ENCODE measurements at regions not wholly inside any gene's neighbourhood (a gene's known extent, or its start where the extent isn't known, plus 50 kb on each side); places are given as distances from the start of the nearest gene placed in this dataset.

DNA sequence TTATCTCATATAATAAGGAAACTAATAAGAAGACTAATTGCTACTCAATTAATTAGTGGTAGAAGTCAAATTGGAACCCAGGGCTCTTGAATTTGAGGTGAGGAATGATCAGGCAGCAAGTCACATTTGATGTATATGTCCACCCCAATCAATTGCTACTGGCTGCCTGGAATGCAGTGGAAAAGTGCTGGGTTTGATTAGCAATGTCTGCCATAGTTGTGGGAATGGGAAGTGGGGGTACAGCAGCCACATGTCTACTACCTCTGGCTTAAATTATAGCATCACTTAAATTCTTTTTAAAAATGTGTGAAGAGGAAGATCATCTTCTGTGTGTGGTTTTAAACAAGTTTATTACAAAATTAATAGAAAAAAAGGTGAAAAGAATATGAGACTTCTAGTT is 50.8 kb upstream of the NAV2 start:
- DNase-seq, result no peak

DNA sequence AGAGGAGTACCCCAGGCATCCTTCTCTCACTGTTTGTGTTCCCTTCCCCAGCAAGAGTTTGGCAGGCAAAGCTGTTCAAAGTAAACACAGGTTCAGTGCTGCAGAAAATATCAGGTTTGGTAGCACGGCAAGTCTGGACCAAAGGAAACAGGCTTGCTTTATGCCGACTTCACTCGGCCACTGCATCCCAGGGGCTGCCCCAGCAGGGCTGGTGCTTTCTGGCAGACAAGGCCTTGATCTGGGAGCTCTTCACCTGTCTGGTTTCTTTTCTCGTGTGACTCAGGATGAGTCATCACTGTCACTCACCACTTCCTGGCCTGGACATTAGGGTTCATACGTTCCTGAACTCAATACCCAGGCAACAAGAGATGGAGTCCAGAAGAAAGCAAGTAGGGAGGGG is 52.6 kb upstream of the NAV2 start:
- DNase-seq, result no peak

GRCh38 chr11:19659529-19659928 is 53.1 kb upstream of the NAV2 start:
- no peak for DNase-seq

DNA sequence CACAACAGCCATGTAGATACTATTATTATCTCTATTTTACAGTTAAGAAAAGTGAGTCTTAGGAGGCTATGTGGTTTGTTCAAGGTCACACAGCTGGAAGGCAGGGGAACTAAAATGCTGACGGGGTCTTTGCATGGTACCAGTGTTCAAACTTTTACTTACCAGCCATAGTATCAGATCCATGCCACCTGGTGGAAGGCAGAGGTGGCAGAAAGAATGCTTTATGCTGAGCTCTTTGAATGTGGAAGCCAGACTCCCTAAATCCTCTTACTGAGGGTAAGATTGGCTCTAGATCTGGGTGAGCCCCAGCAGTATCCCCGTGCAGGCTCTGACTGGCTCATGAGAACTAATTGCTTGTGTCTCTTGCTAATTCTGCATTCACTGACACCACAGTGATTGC is 54.3 kb upstream of the NAV2 start:
- DNase-seq, result no peak

DNA sequence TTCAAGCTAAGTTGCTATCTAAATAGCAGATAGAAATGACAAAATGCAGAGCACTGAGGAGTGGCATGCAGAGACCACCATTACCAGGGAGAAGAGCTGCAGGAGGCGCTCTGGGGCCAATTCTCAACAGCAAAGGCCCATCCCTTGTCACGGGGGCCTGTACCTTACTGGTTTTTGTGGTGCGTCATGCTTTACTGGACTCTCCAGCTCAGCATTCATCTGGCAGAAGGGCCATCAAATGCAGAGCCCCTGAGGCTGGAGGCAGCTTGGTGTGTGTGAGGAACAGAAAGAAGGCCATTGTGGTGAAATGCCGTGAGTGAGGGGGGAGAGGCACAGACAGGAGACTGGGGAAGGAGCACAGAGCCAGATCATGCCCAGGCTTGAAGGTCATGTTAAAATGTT is 56.5 kb upstream of the NAV2 start:
- no peak for DNase-seq

DNA sequence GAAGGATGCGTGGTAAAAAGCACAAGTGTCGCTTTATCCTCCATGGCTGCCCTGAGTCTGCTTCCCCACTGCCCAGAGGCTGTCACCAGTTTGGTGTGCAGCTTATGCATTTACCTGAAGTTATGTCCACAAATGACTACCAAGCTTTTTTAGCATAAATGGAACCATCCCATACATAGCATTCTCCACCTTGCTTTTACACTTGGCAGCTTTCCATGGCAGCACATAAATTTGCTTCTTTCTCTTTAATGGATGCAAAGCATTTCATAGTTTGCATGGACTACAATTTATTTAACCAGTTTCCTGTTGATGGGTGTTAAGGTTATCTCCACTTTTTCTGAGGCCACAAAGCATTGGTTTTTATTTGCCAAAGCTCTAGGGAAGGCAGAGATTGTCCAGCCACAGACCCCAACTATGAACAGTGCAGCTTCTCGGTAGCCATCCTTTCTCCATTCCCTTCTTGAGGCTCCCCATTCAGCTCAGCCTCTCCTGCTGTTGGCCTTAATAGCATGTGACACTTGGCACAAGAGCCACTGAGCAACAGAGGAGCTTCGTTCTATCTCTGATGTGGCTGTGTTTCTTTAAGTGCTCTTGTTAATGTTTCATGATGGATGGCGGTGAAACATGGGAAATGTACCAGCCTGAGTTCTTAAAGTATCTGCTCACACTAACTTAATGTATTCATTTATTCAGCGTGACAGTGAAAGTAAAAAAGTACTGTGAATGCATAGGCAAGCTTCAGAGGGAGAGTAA is 59.8 kb upstream of the NAV2 start:
- no peak for DNase-seq

GRCh38 chr11:19651653-19652052 is 61.0 kb upstream of the NAV2 start:
- no peak for DNase-seq

GRCh38 chr11:19651028-19651427 is 61.6 kb upstream of the NAV2 start:
- no peak for DNase-seq

- no peak for DNase-seq
Observed at GRCh38 chr11:19650467-19650866, 62.2 kb upstream of the NAV2 start.

DNA sequence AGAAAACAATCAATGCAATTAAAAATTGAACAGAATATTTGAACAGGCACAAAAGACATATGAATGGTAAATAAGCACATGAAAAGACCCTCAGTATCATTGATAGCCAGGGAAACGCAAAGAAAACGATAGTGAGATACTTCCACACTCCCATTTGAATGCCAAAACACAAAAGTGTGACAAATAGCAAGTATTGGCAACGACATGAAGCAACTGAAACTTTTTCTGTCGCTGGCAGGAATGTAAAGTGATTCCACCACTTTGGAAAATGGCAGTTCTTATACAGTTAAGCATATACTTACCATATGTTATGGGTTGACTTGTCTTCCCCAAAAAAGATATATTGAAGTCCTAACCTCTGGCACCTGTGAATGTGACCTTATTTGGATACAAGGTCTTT is 62.9 kb upstream of the NAV2 start:
- no peak for DNase-seq

DNA sequence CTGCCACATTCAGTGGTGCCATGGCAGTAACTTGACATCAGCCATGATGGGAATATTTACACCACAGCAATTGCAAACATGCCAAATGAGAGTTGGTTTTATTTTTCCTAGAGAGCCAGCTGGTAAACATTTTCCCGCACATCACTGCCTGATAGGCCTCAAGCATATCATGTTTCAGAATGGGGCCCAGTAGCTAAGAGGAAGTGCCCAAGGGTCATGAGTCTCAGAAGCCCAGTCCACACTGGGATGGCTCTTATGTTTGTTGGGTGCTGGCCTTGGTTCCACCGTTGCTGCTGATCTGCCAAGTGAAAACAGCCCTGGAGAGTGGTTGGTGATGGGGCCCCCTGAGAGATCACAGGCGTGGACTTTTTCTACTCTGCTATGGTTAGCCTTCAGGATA is 64.3 kb upstream of the NAV2 start:
- no peak for DNase-seq

- DNase-seq, result no peak
Observed at GRCh38 chr11:19647816-19648215, 64.8 kb upstream of the NAV2 start.

DNA sequence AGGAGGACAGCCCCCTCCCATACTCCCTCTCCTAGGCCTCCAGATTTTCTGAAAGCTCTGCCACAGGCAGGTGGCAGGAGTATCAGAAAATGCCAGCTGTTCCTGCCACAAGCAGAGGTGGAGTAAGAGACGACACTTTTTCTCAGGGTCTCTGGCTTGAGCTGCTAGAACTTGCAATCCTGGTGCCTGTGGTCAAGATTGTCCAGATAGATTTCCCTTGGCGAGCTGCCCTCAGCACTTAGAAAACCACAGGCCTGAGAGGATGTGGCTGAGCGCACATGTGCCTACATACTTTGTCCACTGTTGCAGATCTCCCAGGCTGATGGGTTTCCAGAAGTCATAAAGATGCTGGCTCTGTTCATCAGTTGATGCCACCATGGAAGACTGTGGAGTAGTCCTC is 65.7 kb upstream of the NAV2 start:
- no peak for DNase-seq

DNA sequence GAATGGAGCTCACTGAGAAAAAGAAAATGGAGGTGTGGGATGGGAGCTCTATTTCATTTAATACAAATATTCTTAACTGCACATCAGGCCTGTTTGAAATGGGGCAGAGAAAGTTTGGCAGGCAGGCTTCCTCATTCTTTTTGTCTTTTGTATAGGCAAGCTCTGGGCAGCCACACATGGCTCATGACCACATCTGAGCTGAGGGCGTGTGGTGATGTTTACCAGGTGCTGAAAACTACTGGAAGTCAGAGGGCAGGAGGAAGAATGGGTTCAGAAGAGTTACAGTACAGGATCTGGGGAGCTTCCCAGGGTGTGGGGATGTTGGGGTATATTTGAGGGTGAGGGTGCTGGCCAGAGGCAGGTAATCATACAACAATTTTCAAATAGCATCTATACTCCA is 66.3 kb upstream of the NAV2 start:
- DNase-seq, result no peak

GRCh38 chr11:19644316-19644715 is 68.3 kb upstream of the NAV2 start:
- no peak for DNase-seq

DNA sequence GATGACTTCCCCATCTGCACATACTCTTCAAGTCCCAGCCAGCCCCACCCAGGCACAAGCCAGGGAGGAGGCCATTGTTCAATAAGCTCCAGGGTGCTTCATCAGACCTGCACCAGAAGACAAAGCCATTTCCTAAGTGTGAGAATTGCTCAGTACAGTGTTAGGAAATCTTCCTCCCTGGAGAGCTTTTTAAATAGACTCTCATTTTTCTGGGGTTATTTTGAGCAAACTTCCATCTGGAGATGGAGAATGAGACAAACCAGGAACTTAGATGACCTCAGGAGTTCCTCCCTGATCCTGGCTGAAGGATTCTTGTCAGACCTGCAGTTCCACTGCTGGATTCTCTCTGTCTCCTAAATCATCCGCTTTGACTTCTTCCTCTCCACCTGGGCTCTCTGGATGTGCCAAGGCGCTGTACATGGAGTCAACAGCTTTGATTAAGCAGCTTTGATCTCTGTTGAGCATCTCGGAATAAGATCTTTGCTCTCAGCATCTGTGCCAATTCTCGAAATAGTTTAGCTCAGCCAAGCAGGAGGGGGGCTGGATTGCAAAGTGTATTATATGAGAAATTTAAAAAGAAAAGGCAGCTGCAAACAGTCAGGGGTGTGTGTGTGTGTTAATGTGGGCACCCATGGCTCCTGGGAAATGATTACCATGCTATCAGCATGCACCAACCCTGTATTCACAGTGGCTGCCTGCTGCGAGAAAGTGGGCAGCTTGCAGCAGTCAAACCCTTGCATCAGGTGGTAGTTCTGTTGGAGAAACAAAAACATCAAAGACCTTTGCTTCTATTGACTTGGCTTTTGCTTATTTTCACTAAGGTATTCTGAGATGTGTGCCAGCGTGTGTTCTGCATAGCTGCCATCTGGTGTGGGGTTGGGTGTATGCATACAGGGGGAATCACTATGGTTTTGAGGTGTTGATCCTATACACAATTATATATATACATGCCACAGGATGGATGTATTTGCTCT is 70.2 kb upstream of the NAV2 start:
- DNase-seq, result no peak

DNA sequence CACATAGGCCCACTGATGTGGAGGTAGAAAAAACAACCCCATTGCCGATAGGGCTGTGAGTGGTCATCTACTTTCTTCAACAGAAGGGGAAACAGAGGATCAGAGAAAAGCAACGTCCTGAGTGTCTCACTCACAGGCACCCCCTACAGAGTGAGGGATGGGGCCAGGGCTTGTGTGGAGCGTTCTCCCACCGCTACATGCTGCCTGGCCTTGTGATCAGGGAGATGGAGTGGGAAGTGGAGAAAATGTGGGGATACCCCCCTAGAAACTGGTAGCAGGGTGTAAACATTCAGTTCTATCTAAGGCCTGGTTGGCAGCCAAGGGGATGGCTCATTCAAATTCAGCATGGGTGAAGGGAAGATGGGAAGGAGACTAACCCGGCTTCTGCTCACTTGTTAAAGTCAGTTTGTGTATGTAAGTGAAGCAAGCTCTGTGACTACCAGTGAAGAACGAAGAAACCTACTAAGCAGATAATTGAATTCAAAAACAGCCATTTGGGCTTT is 73.0 kb upstream of the NAV2 start:
- DNase-seq, result no peak

DNA sequence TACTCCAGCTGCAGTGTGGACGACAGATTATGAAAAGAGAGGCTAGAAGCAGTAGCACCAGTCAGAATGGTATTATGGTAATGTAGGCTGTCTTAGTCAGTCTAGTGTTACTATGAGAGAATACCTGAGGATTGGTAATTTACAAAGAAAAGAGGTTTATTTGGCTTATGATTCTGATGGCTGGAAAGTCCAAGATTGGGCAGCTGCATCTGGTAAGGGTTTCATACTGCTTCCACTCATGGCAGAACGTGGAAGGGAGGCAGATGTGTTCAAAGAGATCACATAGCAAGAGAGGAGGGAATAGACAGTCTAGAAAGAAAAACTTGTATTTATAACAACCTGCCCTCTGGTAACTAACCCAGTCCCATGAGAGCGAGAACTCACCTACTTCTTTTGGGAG is 77.3 kb upstream of the NAV2 start:
- no peak for DNase-seq

- DNase-seq, result no peak
Observed at GRCh38 chr11:19633276-19633675, 79.4 kb upstream of the NAV2 start.

- DNase-seq, result no peak
Observed at GRCh38 chr11:19632499-19632834, 80.2 kb upstream of the NAV2 start.

- no peak for DNase-seq
Observed at GRCh38 chr11:19631712-19632498, 80.7 kb upstream of the NAV2 start.

DNA sequence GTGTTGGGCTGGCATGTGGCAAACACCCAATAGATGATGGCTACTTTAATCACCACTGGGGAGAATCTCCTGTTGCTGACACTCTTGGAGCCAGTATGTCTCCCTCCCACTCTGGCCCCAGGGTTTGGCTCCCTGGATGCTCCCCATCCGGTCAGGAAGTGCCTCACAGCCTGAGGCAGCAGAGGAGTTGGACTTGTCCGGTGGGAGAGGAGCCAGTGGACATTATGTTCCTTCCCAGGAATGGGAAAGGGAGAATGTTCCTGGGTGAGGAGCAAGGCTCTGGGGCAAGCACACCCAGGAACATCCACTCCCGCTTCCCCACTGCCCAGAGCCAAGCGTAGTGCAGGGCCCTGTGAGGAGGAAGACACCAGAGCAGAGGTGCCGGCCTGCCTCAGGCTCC is 84.6 kb upstream of the NAV2 start:
- no peak for DNase-seq

DNA sequence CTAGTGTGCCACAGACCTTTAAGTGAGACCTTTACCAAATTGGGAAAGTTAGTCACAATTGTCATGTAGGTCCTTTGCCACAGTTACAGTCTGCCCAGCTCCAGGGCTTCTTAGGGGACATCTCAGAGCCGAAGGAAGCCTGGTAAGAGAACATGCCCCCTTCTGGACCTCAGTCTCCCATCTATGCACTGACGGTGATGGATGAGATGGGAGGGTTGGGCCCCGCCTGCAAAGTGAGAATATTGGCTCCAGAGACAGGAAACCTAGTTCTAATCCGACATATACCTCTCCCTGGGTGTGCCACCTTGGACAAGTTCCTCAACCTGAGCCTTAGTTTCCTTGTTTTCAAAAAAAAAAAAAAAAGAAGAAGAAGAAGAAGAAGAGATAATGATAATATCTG is 85.1 kb upstream of the NAV2 start:
- DNase-seq, result no peak
